ENCODE measurements at regions not wholly inside any gene's neighbourhood (a gene's known extent, or its start where the extent isn't known, plus 50 kb on each side); places are given as distances from the start of the nearest gene placed in this dataset.

DNA sequence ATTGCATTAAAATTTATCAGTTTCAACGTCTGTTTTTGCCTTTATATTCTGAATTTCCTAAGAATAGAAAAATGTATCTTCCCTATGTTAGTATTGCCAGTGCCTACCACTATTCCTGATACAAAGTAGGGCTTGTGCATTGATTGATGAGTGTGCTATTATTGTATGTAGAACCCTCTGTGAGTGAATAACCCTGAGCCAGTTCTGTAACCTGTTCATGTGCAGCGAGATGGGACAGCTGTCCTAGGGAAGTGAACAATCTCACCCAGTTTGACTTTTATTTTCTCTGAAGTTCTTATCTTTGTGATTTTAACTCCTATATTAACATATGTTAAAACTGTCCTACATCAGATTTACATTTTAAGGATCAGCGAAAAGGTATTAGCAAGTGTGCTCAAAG is 178.4 kb upstream of the ADO start:
- Mint-ChIP-seq H3K27me3 (ENCODE audit: insufficient read depth) (peaks cover 1% of the 10 kb centered on the region), H3K9me3 (peaks cover 3% of the 10 kb centered on the region), H3K36me3 (ENCODE audit: low read depth) (no peaks in the 10 kb centered on the region), H3K4me1 (peaks cover 20% of the 10 kb centered on the region), H3K27ac (no peak overlapping the region), H3K4me3 (no peak overlapping the region)
- Histone ChIP-seq H3K9ac (ENCODE audit: extremely low read depth, low read length, poor library complexity, severe bottlenecking) (no peak overlapping the region), H3K4me3 (ENCODE audit: low read length) (no peak overlapping the region), H3K27ac (ENCODE audit: low read depth, low read length) (no peak overlapping the region), H3K36me3 (ENCODE audit: control insufficient read depth, insufficient read depth, low read length) (no peaks in the 10 kb centered on the region), H3K9me3 (ENCODE audit: control insufficient read depth, low read length) (no peaks in the 10 kb centered on the region), H3K4me1 (ENCODE audit: control insufficient read depth, insufficient read depth, low read length) (no peaks in the 10 kb centered on the region), H3K27me3 (ENCODE audit: control insufficient read depth, insufficient read depth, low read length, poor library complexity, severe bottlenecking) (no peaks in the 10 kb centered on the region)
- 27 to 39% methylated on average over 2 to 3 of the region's 3 CpGs for WGBS, 2 experiments (ENCODE audit: insufficient coverage in 1 of 2, insufficient read length in 1 of 2)
- DNase-seq = no peak
- TF ChIP-seq, protein P1, sequence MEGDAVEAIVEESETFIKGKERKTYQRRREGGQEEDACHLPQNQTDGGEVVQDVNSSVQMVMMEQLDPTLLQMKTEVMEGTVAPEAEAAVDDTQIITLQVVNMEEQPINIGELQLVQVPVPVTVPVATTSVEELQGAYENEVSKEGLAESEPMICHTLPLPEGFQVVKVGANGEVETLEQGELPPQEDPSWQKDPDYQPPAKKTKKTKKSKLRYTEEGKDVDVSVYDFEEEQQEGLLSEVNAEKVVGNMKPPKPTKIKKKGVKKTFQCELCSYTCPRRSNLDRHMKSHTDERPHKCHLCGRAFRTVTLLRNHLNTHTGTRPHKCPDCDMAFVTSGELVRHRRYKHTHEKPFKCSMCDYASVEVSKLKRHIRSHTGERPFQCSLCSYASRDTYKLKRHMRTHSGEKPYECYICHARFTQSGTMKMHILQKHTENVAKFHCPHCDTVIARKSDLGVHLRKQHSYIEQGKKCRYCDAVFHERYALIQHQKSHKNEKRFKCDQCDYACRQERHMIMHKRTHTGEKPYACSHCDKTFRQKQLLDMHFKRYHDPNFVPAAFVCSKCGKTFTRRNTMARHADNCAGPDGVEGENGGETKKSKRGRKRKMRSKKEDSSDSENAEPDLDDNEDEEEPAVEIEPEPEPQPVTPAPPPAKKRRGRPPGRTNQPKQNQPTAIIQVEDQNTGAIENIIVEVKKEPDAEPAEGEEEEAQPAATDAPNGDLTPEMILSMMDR (conservative IDR thresholded peaks at IDR 0.05) = no peak

DNA sequence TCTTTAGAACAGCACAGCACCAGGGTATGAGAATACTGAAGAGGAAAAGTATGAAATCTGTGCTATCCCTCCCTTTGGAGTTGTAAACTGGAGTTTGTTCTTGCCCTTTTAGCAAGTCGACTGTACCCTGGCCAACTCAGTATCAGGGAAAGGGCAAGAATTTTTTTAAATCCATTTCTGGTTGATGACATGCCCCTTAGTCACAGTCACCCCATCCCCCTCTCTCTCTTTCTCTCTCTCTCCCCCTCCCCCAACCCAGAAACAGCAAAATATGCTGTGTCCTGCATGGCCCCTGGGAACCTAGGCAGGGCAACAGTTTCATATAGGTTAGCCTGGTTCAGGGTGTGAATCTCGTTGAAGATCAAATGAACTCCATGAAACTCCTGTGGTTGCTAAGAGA is 177.7 kb upstream of the ADO start:
- H3K9ac ChIP-seq (ENCODE audit: extremely low read depth, low read length, poor library complexity, severe bottlenecking) = no peak overlapping the region
- H3K4me3 Mint-ChIP-seq = no peak overlapping the region
- H3K4me3 ChIP-seq (ENCODE audit: low read length) = no peak overlapping the region
- no peaks in the 10 kb centered on the region for H3K36me3 ChIP-seq (ENCODE audit: control insufficient read depth, insufficient read depth, low read length)
- H3K36me3 Mint-ChIP-seq (ENCODE audit: low read depth) = no peaks in the 10 kb centered on the region
- peaks cover 3% of the 10 kb centered on the region for H3K9me3 Mint-ChIP-seq
- no peaks in the 10 kb centered on the region for H3K27me3 ChIP-seq (ENCODE audit: control insufficient read depth, insufficient read depth, low read length, poor library complexity, severe bottlenecking)
- no peak for DNase-seq
- TF ChIP-seq, protein P1 (conservative IDR thresholded peaks at IDR 0.05) = no peak
- no peak overlapping the region for H3K27ac Mint-ChIP-seq
- no peak overlapping the region for H3K27ac ChIP-seq (ENCODE audit: low read depth, low read length)
- no peaks in the 10 kb centered on the region for H3K4me1 ChIP-seq (ENCODE audit: control insufficient read depth, insufficient read depth, low read length)
- H3K9me3 ChIP-seq (ENCODE audit: control insufficient read depth, low read length) = no peaks in the 10 kb centered on the region
- 29 to 40% methylated on average over 1 to 2 of the region's 2 CpGs for WGBS, 2 experiments (ENCODE audit: insufficient coverage in 1 of 2, insufficient read length in 1 of 2)
- H3K4me1 Mint-ChIP-seq = peaks cover 20% of the 10 kb centered on the region
- H3K27me3 Mint-ChIP-seq (ENCODE audit: insufficient read depth) = peaks cover 1% of the 10 kb centered on the region

DNA sequence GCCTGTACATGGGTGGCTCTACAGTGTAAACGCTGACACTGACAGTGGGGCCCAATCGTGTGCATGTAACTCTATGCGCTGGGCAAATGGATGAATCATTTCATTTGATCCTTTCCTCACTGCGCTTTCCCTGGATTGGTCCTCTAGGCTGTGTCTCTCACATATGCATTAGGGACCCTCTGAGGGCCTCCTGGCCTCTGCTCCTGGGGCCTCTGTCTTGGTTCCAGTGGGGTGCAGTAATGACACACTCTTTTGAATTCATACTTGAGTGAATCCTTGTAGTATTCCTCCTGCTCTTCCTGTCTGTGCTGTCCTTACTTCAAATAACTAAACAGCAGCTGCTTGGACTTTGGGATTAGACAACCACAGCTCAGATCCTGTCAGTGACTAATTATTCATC is 176.5 kb upstream of the ADO start:
- Histone ChIP-seq H3K4me1 (ENCODE audit: control insufficient read depth, insufficient read depth, low read length) (no peaks in the 10 kb centered on the region), H3K27ac (ENCODE audit: low read depth, low read length) (no peak overlapping the region)

More for the DNA sequence above, 176.5 kb upstream of the ADO start:
- Mint-ChIP-seq H3K4me1 (peaks cover 20% of the 10 kb centered on the region), H3K36me3 (ENCODE audit: low read depth) (no peaks in the 10 kb centered on the region), H3K27ac (no peak overlapping the region), H3K4me3 (no peak overlapping the region), H3K27me3 (ENCODE audit: insufficient read depth) (peaks cover 1% of the 10 kb centered on the region), H3K9me3 (peaks cover 3% of the 10 kb centered on the region)
- Histone ChIP-seq H3K4me3 (ENCODE audit: low read length) (no peak overlapping the region), H3K9ac (ENCODE audit: extremely low read depth, low read length, poor library complexity, severe bottlenecking) (no peak overlapping the region), H3K27me3 (ENCODE audit: control insufficient read depth, insufficient read depth, low read length, poor library complexity, severe bottlenecking) (no peaks in the 10 kb centered on the region), H3K36me3 (ENCODE audit: control insufficient read depth, insufficient read depth, low read length) (no peaks in the 10 kb centered on the region), H3K9me3 (ENCODE audit: control insufficient read depth, low read length) (no peaks in the 10 kb centered on the region)
- WGBS, 2 experiments (ENCODE audit: insufficient coverage in 1 of 2, insufficient read length in 1 of 2) = 91 to 95% methylated on average over 4 of the region's 4 CpGs
- TF ChIP-seq, protein P1 (conservative IDR thresholded peaks at IDR 0.05) = no peak
- DNase-seq = no peak

All from endodermal cell (in vitro differentiated cells).